Gastroesophageal sphincter (tissue), 4 donors: ENCODE measurements at regions not wholly inside any gene's neighbourhood (a gene's known extent, or its start where the extent isn't known, plus 50 kb on each side); places are given as distances from the start of the nearest gene placed in this dataset.

Experiments used
- ATAC-seq: fragments of 150-250 bp; one replicate; pipeline ENCODE4 v1.9.1; 2016; ENCODE audit warnings: mild to moderate bottlenecking, moderate library complexity
- H3K27ac ChIP-seq, 4 donors: fragments of 200-600 bp; sonication (generic) in 3 of 4; 1 replicate in 3 of 4; 2 replicates in 1 of 4; pipeline ENCODE4 v1.5.1; 2016 to 2019
- H3K27me3 ChIP-seq: fragments of 200-600 bp; sonication (generic); one replicate; pipeline ENCODE4 v1.5.1; 2019
- H3K36me3 ChIP-seq, 2 donors: fragments of 200-600 bp; sonication (generic); one replicate each; pipeline ENCODE4 v1.5.1; 2019; ENCODE audit warnings: control low read depth in 1 of 2
- H3K4me1 ChIP-seq, 3 donors: fragments of 200-600 bp; sonication (generic); 1 replicate in 2 of 3; 2 replicates in 1 of 3; pipeline ENCODE4 v1.5.1; 2016 to 2019; ENCODE audit warnings: control low read depth in 2 of 3
- H3K4me3 ChIP-seq, 2 donors: fragments of 200-600 bp; sonication (generic); one replicate each; pipeline ENCODE4 v1.5.1; 2019; ENCODE audit warnings: mild to moderate bottlenecking in 1 of 2, moderate library complexity in 1 of 2
- H3K9me3 ChIP-seq, 3 donors: fragments of 200-600 bp; sonication (generic); one replicate each; pipeline ENCODE4 v1.5.1; 2017 to 2019; ENCODE audit warnings: control low read depth in 2 of 3
- EP300 ChIP-seq: sonication (generic); formaldehyde crosslinking; IDR thresholded peaks from one replicate; pipeline ENCODE4 v1.6.1; 2017; ENCODE audit warnings: antibody characterized with exemption, mild to moderate bottlenecking
- POLR2A ChIP-seq, 2 donors: fragments of 450-650 bp; IDR thresholded peaks; one replicate each; pipeline ENCODE4 v1.6.1; 2017; ENCODE audit warnings: antibody characterized with exemption in 2 of 2, mild to moderate bottlenecking in 2 of 2, moderate library complexity in 1 of 2
- POLR2AphosphoS5 ChIP-seq: sonication (generic); formaldehyde crosslinking; IDR thresholded peaks from one replicate; pipeline ENCODE4 v1.6.1; 2017; ENCODE audit warnings: antibody characterized with exemption
- WGBS, 2 donors: methylation state at CpG; one replicate each; pipeline ENCODE4 v1.1.5; 2018; ENCODE audit warnings: low coverage in 1 of 2; 5-methylcytosine and 5-hydroxymethylcytosine counted together
- TF ChIP-seq, protein P1 (sequence below), 4 experiments: fragments of 200-600 bp in 2 of 4; fragments of 450-650 bp in 2 of 4; sonication (generic) in 1 of 4; IDR thresholded peaks; one replicate each; pipeline ENCODE4 v1.5.1; 2017 to 2019; ENCODE audit warnings: antibody characterized with exemption in 4 of 4, mild to moderate bottlenecking in 2 of 4, moderate library complexity in 2 of 4

DNA sequence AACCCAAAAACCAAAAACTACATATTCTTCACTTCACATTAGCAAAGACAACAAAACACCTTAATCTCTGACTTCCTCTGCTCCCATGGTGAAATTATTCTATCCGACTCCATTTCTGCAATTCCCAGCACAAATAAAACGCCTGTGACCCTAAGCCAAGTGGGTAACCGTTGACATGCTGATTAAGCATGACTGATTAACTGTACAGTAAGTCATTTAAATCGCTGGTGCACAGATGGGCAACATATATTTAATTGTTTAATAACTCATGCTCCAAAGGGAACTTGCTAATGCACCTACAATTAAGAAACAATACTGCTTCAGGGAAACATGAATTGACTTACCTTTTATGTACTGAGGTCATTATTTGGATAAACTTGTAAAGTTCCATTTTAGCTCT is 436.7 kb downstream of the KIF2B start:
- no peak for TF ChIP-seq POLR2A (IDR thresholded peaks at IDR 0.05)
- no peak for TF ChIP-seq POLR2AphosphoS5
- TF ChIP-seq EP300, result no peak
- TF ChIP-seq, protein P1, sequence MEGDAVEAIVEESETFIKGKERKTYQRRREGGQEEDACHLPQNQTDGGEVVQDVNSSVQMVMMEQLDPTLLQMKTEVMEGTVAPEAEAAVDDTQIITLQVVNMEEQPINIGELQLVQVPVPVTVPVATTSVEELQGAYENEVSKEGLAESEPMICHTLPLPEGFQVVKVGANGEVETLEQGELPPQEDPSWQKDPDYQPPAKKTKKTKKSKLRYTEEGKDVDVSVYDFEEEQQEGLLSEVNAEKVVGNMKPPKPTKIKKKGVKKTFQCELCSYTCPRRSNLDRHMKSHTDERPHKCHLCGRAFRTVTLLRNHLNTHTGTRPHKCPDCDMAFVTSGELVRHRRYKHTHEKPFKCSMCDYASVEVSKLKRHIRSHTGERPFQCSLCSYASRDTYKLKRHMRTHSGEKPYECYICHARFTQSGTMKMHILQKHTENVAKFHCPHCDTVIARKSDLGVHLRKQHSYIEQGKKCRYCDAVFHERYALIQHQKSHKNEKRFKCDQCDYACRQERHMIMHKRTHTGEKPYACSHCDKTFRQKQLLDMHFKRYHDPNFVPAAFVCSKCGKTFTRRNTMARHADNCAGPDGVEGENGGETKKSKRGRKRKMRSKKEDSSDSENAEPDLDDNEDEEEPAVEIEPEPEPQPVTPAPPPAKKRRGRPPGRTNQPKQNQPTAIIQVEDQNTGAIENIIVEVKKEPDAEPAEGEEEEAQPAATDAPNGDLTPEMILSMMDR (IDR thresholded peaks at IDR 0.05), result no peak
- Histone ChIP-seq H3K36me3 (no peaks in the 10 kb centered on the region), H3K9me3 (peaks cover 0 to 11% (median 0%) of the 10 kb centered on the region in 3 donors), H3K27ac (no peak overlapping the region), H3K4me1 (no peaks in the 10 kb centered on the region), H3K4me3 (no peak overlapping the region), H3K27me3 (no peaks in the 10 kb centered on the region)
- no peak for ATAC-seq
- 24 to 49% methylated on average over 2 to 4 of the region's 4 CpGs for WGBS, 2 donors

DNA sequence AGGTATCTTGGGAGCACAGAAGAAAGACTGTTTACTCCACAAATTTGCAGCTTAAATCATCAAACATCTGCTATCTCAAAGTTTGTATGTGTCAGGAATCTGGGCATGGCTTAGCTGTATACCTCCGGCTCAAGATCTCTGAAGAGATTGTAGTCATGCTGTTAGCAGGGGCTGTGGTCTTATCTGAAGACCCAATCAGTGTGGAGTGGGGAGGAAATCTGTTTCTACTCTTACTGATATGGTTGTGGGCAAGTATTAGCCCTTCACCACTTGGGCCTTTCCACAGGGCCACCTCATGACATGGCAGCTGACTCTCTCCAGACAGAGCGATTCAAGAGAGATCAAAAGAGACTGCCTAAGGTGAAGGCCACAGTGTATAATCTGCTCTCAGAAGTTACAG is 438.7 kb downstream of the KIF2B start:
- no peak overlapping the region for H3K27ac ChIP-seq
- no peaks in the 10 kb centered on the region for H3K27me3 ChIP-seq
- H3K36me3 ChIP-seq, result no peaks in the 10 kb centered on the region
- TF ChIP-seq, protein P1 (IDR thresholded peaks at IDR 0.05), result no peak
- no peak for TF ChIP-seq EP300
- no peak for TF ChIP-seq POLR2AphosphoS5
- no peak for TF ChIP-seq POLR2A (IDR thresholded peaks at IDR 0.05)
- 88 to 100% methylated on average over 1 to 2 of the region's 2 CpGs for WGBS, 2 donors
- H3K9me3 ChIP-seq, result peaks cover 0 to 19% (median 0%) of the 10 kb centered on the region in 3 donors
- H3K4me3 ChIP-seq, result no peak overlapping the region
- no peaks in the 10 kb centered on the region for H3K4me1 ChIP-seq
- no peak for ATAC-seq

DNA sequence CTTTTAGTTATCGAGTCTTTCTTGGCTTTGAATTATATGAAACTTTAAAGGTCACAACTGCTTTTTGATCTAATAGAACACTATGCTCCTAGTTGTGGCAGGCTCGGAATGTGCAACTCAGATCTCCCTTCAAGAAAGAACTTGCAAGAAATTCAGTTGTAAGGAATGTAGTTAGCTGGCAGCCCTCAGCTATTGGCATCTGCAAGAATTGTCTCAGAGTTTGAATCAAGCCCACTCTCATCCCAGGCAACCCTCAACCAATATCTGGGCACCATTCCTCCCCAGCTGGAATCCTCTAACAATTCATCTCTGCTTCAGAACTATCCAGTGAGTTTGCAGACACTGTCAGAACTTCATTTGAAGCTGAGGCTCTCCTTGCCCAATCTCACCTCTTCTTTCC is 447.2 kb downstream of the KIF2B start:
- H3K4me3 ChIP-seq, result no peak overlapping the region
- H3K27ac ChIP-seq, result no peak overlapping the region
- H3K9me3 ChIP-seq, result peaks cover 0 to 4% (median 0%) of the 10 kb centered on the region in 3 donors
- H3K4me1 ChIP-seq, result no peaks in the 10 kb centered on the region
- TF ChIP-seq, protein P1 (IDR thresholded peaks at IDR 0.05), result no peak
- TF ChIP-seq POLR2A (IDR thresholded peaks at IDR 0.05), result no peak
- TF ChIP-seq EP300, result no peak
- no peak for TF ChIP-seq POLR2AphosphoS5
- ATAC-seq, result no peak
- H3K27me3 ChIP-seq, result no peaks in the 10 kb centered on the region
- WGBS, 2 donors, result 60 to 61% methylated on average over 2 of the region's 2 CpGs
- H3K36me3 ChIP-seq, result no peaks in the 10 kb centered on the region

DNA sequence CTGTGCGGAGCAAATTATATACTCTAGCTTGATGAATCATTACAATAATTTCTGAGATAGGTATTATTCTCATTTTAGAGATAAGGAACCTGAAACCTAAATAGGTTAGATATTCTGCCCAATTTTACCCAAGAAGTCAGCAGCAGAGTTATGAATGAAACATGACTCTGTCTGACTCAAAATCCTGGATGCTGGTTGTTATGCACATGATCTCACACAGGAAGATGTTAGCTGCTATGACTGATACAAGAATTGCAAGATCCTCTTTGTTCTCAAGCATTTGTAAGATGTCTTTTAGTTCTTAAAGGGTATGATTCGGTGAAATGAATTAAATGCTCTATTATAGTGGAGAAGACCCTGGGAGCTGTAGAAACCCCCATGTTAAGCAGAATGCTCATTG is 447.8 kb downstream of the KIF2B start:
- ATAC-seq, result no peak
- no peak for TF ChIP-seq POLR2A (IDR thresholded peaks at IDR 0.05)
- no peak for TF ChIP-seq POLR2AphosphoS5
- TF ChIP-seq, protein P1 (IDR thresholded peaks at IDR 0.05), result no peak
- no peak for TF ChIP-seq EP300
- no peak overlapping the region for H3K4me3 ChIP-seq
- WGBS, 2 donors, result 64 to 85% methylated on average over 2 of the region's 2 CpGs
- H3K36me3 ChIP-seq, result no peaks in the 10 kb centered on the region
- no peaks in the 10 kb centered on the region for H3K4me1 ChIP-seq
- no peak overlapping the region for H3K27ac ChIP-seq
- no peaks in the 10 kb centered on the region for H3K27me3 ChIP-seq
- no peaks in the 10 kb centered on the region for H3K9me3 ChIP-seq

DNA sequence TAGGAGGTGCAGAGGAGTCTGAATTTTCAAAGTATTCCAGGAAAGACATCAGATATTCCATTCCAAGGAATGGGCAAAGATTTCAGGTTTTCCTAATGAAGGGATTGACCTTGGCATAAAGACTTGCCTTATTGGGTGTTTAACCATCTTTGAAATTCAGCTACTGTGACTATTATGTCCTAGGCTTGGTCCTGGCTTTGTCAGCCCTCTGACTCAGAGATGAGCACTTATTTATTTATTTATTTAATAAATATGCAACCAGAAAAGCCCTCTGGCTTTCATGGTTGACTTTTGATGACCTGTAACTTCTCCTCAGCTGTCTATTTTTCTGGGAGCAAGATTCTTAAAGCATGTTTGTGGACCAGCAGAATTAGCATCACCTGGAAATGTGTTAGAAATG is 455.1 kb downstream of the KIF2B start:
- no peak for ATAC-seq
- no peaks in the 10 kb centered on the region for H3K36me3 ChIP-seq
- H3K27ac ChIP-seq, result no peak overlapping the region
- H3K9me3 ChIP-seq, result no peaks in the 10 kb centered on the region
- no peaks in the 10 kb centered on the region for H3K27me3 ChIP-seq
- no peaks in the 10 kb centered on the region for H3K4me1 ChIP-seq
- TF ChIP-seq, protein P1 (IDR thresholded peaks at IDR 0.05), result no peak
- no peak for TF ChIP-seq POLR2AphosphoS5
- H3K4me3 ChIP-seq, result no peak overlapping the region
